GM10266 (cell line): ENCODE measurements at regions not wholly inside any gene's neighbourhood (a gene's known extent, or its start where the extent isn't known, plus 50 kb on each side); places are given as distances from the start of the nearest gene placed in this dataset.
A peak's percentile ranks its signal among the peaks of the same experiment; 100 is the strongest.

Source experiments
- DNase-seq: peaks from one replicate; pipeline ENCODE4 v3.0.0; 2012; ENCODE audit errors: extremely low spot score
- TF ChIP-seq, protein P1 (sequence below): IDR thresholded peaks from 2 replicates; pipeline ENCODE4 v1.5.1; 2012; ENCODE audit warnings: mild to moderate bottlenecking, low read depth; ENCODE audit not compliant: control insufficient read depth, insufficient read depth; ENCODE audit errors: missing control alignments

DNA sequence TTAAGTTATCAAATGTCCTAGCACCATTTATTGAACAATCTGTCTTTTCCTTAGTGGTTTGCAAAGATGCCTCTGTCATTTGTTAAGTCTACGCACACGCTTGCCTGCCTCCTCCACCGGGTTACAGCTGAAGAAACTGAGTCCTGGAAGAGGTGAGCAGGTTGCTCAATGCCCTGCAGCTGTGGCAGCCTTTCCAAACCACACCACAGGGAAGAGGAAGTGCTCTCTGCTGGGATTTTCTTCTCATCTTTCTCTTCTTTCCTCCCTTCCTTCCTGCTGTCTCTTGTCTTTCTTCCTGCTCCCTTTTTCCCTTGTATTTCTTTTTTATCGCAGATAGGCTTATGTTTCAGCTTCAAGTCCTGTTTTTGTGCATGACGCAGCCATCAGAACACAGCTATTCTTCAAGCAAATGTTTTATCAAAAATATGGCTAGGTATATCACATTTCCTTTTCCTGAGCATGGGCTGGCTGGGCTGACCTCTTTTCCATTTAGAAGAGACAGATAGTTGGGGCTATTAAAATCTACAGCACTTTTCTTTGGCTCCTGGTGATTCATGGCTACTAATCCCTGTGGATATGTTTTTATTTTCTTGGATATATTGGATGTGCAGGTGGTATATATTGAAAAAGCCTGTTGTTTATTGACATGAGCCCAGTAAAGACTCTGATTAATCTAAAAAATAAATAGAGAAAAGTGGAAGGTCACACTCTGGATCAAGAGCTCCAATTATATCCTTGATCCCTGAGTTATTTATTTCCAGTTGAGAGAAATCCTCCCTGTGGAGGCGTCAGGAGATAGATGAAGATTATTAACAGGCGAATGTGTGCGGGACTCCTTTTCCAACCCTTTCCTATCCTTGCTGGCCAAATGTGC is 214.6 kb downstream of the TSN start:
- no peak for DNase-seq
- TF ChIP-seq, protein P1, sequence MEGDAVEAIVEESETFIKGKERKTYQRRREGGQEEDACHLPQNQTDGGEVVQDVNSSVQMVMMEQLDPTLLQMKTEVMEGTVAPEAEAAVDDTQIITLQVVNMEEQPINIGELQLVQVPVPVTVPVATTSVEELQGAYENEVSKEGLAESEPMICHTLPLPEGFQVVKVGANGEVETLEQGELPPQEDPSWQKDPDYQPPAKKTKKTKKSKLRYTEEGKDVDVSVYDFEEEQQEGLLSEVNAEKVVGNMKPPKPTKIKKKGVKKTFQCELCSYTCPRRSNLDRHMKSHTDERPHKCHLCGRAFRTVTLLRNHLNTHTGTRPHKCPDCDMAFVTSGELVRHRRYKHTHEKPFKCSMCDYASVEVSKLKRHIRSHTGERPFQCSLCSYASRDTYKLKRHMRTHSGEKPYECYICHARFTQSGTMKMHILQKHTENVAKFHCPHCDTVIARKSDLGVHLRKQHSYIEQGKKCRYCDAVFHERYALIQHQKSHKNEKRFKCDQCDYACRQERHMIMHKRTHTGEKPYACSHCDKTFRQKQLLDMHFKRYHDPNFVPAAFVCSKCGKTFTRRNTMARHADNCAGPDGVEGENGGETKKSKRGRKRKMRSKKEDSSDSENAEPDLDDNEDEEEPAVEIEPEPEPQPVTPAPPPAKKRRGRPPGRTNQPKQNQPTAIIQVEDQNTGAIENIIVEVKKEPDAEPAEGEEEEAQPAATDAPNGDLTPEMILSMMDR, result no peak

DNA sequence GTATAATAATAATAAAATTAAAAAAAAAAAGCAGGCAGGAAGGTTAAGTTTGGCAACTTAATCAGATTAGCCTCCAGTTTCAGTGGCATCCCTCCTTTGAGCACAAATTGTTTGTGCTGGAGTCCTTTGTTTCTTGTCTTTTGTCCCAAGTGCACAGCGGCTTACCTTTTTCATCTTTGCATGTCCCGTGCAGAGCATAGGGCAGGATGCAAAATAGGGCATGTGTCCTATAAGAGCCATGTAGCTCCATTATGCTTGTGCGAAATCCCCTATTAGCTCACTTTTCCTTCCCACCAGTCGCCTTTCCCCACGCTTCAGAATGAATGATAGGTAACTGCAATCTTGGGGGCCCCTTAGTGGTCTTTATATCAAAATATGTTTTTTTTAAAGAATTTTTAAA is 216.8 kb downstream of the TSN start:
- TF ChIP-seq, protein P1, result no peak
- DNase-seq, result no peak

DNA sequence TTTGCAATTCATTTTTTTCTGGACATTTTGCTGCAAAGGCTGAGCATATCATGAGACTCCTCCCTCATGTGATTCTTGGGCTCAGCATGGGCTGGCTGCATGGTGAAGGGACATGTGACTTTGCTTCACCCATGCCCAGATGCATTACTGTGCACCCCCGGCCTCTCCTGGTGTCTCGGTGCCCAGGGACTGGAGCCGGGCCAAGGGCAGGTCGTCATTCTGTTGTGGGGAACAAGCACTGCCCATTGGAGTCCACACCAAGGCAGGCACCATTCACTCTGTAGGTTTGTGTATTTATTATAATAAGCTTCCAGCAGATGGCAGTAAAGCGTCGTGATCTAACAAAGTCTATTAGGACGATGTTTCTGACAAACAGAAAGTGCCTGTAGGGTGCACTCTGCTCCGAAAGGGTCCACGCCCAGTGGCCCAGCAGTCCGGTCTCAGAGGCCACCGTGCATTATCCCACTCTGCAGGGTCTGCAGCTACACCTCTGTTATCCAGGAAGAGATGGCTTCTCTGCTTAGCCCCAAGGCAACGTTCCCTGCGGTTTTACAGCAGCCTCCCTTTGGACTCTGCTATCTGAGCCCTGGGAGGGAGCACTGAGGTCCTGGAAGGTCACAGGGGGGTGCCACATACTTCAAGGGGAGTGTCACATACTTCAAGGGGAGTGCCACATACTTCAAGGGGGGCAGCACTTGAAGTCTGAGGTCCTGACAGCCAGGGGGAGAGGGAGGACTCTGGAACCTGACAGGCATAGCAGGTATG is 219.6 kb downstream of the TSN start:
- TF ChIP-seq, protein P1, result peak; percentile 65

DNA sequence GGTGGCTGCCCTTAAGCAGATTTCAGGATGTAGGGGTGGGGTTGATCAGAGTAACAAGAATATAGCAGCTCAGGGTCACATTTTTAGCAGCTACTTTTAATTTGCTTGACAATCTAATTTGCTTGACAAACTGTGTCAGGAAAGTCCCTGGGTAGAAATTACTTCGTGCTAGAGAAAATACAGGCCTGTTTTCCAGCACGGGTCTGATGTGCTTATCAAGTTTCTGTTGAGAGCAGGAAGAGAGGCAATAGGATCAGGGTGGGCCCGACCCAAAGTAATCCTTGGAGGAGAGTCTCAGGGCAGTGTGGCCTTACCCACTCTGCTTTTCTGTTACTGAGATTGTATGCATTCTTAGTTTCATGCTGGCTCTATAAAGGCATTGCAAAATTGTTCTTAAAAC is 221.5 kb downstream of the TSN start:
- DNase-seq, result no peak
- TF ChIP-seq, protein P1, result no peak

More for the DNA sequence above, 219.6 kb downstream of the TSN start:
- peak; percentile 76 for DNase-seq

DNA sequence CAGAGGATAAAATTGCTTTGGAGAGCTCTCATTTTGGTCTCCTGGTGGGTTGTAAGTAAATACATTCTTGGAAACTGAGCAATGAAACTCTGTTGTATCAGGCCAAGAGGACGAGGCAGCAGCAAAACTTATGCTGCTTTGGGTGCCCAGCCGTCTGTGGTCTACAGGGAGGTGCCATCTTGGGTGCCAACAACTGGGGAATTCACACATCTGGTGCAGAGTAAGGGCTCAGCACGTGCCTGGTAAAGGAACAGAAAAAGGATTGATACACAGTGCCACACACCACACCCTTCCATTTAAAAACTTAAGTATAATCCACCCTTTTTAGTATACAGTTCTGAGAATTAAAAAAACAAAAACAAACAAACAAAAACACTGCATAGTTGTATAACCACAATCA is 221.9 kb downstream of the TSN start:
- DNase-seq, result no peak
- TF ChIP-seq, protein P1, result no peak

DNA sequence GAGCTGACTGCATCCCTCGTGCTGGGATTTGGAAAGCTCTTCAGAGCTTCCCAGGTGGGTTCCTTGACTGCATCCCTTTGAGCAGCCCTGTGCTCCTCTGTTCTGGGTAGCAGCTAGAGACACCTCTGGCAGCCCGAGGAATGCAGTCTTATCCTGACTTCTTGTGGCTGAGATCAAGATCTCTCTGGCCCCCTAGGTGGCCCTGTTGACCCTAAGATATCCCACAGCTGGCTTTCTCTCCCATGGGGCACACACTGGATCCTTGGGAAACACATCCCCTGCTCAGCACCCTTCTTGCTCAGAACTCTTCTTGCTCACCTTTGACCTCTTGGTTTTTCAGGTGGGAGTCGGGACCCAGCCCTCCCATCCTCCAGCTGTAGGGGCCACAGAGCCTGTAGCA is 237.2 kb downstream of the TSN start:
- no peak for DNase-seq
- TF ChIP-seq, protein P1, result no peak

DNA sequence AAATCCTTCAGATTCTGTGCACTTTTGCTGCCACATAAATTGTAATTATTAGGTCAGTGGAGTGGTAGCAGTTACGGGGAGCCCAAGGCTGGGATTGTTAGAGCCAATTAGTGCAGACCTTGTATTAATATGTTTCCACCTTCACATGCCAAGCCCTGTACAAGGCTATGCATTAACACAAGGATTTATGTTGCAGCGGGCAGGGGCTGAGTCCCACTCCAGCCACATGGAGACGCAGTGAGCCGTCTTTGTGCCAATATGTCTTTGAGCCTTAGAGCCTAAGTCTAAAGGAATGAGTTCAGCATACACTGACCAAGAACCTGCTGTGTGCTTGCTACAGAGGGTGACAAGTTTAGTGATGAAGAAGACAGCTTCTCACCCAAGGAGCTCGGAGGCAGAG is 238.2 kb downstream of the TSN start:
- DNase-seq, result no peak
- TF ChIP-seq, protein P1, result no peak
